Endodermal cell (in vitro differentiated cells): ENCODE measurements at regions not wholly inside any gene's neighbourhood (a gene's known extent, or its start where the extent isn't known, plus 50 kb on each side); places are given as distances from the start of the nearest gene placed in this dataset.

Source experiments
- DNase-seq: peaks from one replicate; pipeline ENCODE4 v3.0.0-alpha.2; 2017
- H3K27ac ChIP-seq: 2 replicates; pipeline ENCODE4 v1.5.1; 2013; ENCODE audit warnings: mild to moderate bottlenecking, low read depth, low read length, moderate library complexity
- H3K27me3 ChIP-seq: 2 replicates; pipeline ENCODE4 v1.6.1; 2013; ENCODE audit warnings: mild to moderate bottlenecking, low read length, moderate library complexity; ENCODE audit not compliant: insufficient read depth, control insufficient read depth, poor library complexity, severe bottlenecking
- H3K36me3 ChIP-seq: 2 replicates; pipeline ENCODE4 v1.7.0; 2013; ENCODE audit warnings: mild to moderate bottlenecking, low read length, moderate library complexity; ENCODE audit not compliant: control insufficient read depth, insufficient read depth
- H3K4me1 ChIP-seq: one replicate; pipeline ENCODE4 v1.7.0; 2013; ENCODE audit warnings: low read length; ENCODE audit not compliant: control insufficient read depth, insufficient read depth
- H3K4me3 ChIP-seq: 2 replicates; pipeline ENCODE4 v1.5.1; 2013; ENCODE audit warnings: mild to moderate bottlenecking, low read length, moderate library complexity
- H3K9ac ChIP-seq: 2 replicates; pipeline ENCODE4 v1.6.1; 2013; ENCODE audit warnings: mild to moderate bottlenecking, low read length, moderate library complexity; ENCODE audit not compliant: poor library complexity, severe bottlenecking; ENCODE audit errors: extremely low read depth
- H3K9me3 ChIP-seq: 2 replicates; pipeline ENCODE4 v1.6.1; 2013; ENCODE audit warnings: mild to moderate bottlenecking, low read length, moderate library complexity; ENCODE audit not compliant: control insufficient read depth
- H3K27ac Mint-ChIP-seq: 2 replicates; pipeline ENCODE4 v1.8.0; 2020; ENCODE audit warnings: mixed read lengths
- H3K27me3 Mint-ChIP-seq: 2 replicates; pipeline ENCODE4 v1.8.0; 2021; ENCODE audit warnings: mild to moderate bottlenecking, mixed read lengths; ENCODE audit not compliant: insufficient read depth
- H3K36me3 Mint-ChIP-seq: 2 replicates; pipeline ENCODE4 v1.8.0; 2020; ENCODE audit warnings: low read depth, mixed read lengths
- H3K4me1 Mint-ChIP-seq: 2 replicates; pipeline ENCODE4 v1.8.0; 2020; ENCODE audit warnings: mixed read lengths
- H3K4me3 Mint-ChIP-seq: 2 replicates; pipeline ENCODE4 v1.8.0; 2020; ENCODE audit warnings: mild to moderate bottlenecking, moderate library complexity, mixed read lengths
- H3K9me3 Mint-ChIP-seq: 2 replicates; pipeline ENCODE4 v1.8.0; 2020; ENCODE audit warnings: mild to moderate bottlenecking, mixed read lengths
- CTCF ChIP-seq: fragments of 200-600 bp; sonication (generic); conservative IDR thresholded peaks from 2 replicates; pipeline ENCODE4 v1.5.0; 2021; ENCODE audit warnings: antibody characterized with exemption, mild to moderate bottlenecking
- WGBS, 2 experiments: methylation state at CpG; one replicate each; pipeline versions ENCODE4 v1.1.5 to v1.1.7; 2013; ENCODE audit warnings: missing lambda C conversion rate in 2 of 2, mixed read lengths in 1 of 2; ENCODE audit not compliant: insufficient coverage in 1 of 2, insufficient read length in 1 of 2; 5-methylcytosine and 5-hydroxymethylcytosine counted together

GRCh38 chr15:29888646-29889045 is 66.4 kb upstream of the TJP1 start:
- H3K36me3 ChIP-seq: no peaks in the 10 kb centered on the region
- no peak overlapping the region for H3K27ac ChIP-seq
- WGBS, 2 experiments: 32 to 48% methylated on average over 5 of the region's 5 CpGs
- no peaks in the 10 kb centered on the region for H3K27me3 ChIP-seq
- H3K4me1 Mint-ChIP-seq: peaks cover 20% of the 10 kb centered on the region
- no peak overlapping the region for H3K9ac ChIP-seq
- H3K4me3 Mint-ChIP-seq: peak overlapping the region; percentile 14
- no peak for TF ChIP-seq CTCF
- H3K36me3 Mint-ChIP-seq: peaks cover 2% of the 10 kb centered on the region
- peaks cover 5% of the 10 kb centered on the region for H3K4me1 ChIP-seq
- H3K9me3 Mint-ChIP-seq: no peaks in the 10 kb centered on the region
- no peaks in the 10 kb centered on the region for H3K27me3 Mint-ChIP-seq
- peaks cover 8% of the 10 kb centered on the region for H3K9me3 ChIP-seq
- peak; percentile 69 for DNase-seq
- peak overlapping the region; percentile 82 for H3K27ac Mint-ChIP-seq
- H3K4me3 ChIP-seq: no peak overlapping the region

GRCh38 chr15:29887721-29888120 is 65.5 kb upstream of the TJP1 start:
- peaks cover 5% of the 10 kb centered on the region for H3K9me3 ChIP-seq
- no peak for DNase-seq
- Mint-ChIP-seq H3K4me1 (peaks cover 28% of the 10 kb centered on the region), H3K27me3 (no peaks in the 10 kb centered on the region), H3K27ac (no peak overlapping the region), H3K36me3 (no peaks in the 10 kb centered on the region), H3K9me3 (no peaks in the 10 kb centered on the region), H3K4me3 (no peak overlapping the region)
- H3K4me3 ChIP-seq: no peak overlapping the region
- H3K27ac ChIP-seq: no peak overlapping the region
- WGBS, 2 experiments: 90% methylated on average over 1 of the region's 2 CpGs; no CpG with 5 or more reads in 1 of the 2 experiments
- H3K27me3 ChIP-seq: no peaks in the 10 kb centered on the region
- no peak for TF ChIP-seq CTCF
- no peaks in the 10 kb centered on the region for H3K36me3 ChIP-seq
- peaks cover 5% of the 10 kb centered on the region for H3K4me1 ChIP-seq
- H3K9ac ChIP-seq: no peak overlapping the region

GRCh38 chr15:29885183-29885582 is 62.9 kb upstream of the TJP1 start:
- no peak for TF ChIP-seq CTCF
- Histone ChIP-seq H3K27me3 (no peaks in the 10 kb centered on the region), H3K4me3 (no peak overlapping the region), H3K27ac (no peak overlapping the region), H3K36me3 (no peaks in the 10 kb centered on the region), H3K4me1 (peaks cover 5% of the 10 kb centered on the region), H3K9me3 (no peaks in the 10 kb centered on the region), H3K9ac (no peak overlapping the region)
- Mint-ChIP-seq H3K4me1 (peaks cover 33% of the 10 kb centered on the region), H3K27ac (no peak overlapping the region), H3K4me3 (no peak overlapping the region), H3K36me3 (no peaks in the 10 kb centered on the region), H3K27me3 (no peaks in the 10 kb centered on the region), H3K9me3 (no peaks in the 10 kb centered on the region)
- no peak for DNase-seq
- 70 to 87% methylated on average over 3 of the region's 3 CpGs for WGBS, 2 experiments
